HepG2 (cell line): ENCODE measurements at regions not wholly inside any gene's neighbourhood (a gene's known extent, or its start where the extent isn't known, plus 50 kb on each side); places are given as distances from the start of the nearest gene placed in this dataset.

Source experiments
- EP300 ChIP-seq, 3 experiments: sonication (generic) in 1 of 3; formaldehyde crosslinking in 1 of 3; IDR thresholded peaks; 2 replicates each; pipeline versions ENCODE4 v1.5.1 to v1.6.1; 2011 to 2020; ENCODE audit warnings: low read depth in 2 of 3, low read length in 2 of 3, borderline replicate concordance in 1 of 3, improper control_type of control experiment in 1 of 3, mild to moderate bottlenecking in 1 of 3, missing genetic modification reagents in 1 of 3, moderate library complexity in 1 of 3
- FOXK2 ChIP-seq: fragments of 450-650 bp; IDR thresholded peaks from 2 replicates; pipeline ENCODE4 v1.6.1; 2016
- NFE2L1 ChIP-seq: sonication (generic); formaldehyde crosslinking; IDR thresholded peaks from 2 replicates; pipeline ENCODE4 v1.4.0; 2020; ENCODE audit warnings: missing genetic modification reagents, mild to moderate bottlenecking, borderline replicate concordance
- POLR2A ChIP-seq, 2 experiments: IDR thresholded peaks; 2 replicates each; pipeline ENCODE4 v1.6.1; 2011; ENCODE audit warnings: low read depth in 2 of 2, low read length in 2 of 2, mild to moderate bottlenecking in 1 of 2, moderate library complexity in 1 of 2; ENCODE audit not compliant: insufficient read depth in 1 of 2
- ZBTB21 ChIP-seq: sonication (generic); formaldehyde crosslinking; IDR thresholded peaks from 2 replicates; pipeline ENCODE4 v1.4.0; 2020; ENCODE audit warnings: missing genetic modification reagents
- ZBTB38 ChIP-seq: sonication (generic); formaldehyde crosslinking; IDR thresholded peaks from 2 replicates; pipeline ENCODE4 v1.5.1; 2020; ENCODE audit warnings: mild to moderate bottlenecking, missing genetic modification reagents
- ZNF207 ChIP-seq: fragments of 450-650 bp; IDR thresholded peaks from 2 replicates; pipeline ENCODE4 v1.6.1; 2016; ENCODE audit warnings: antibody characterized with exemption, borderline replicate concordance
- ZSCAN12 ChIP-seq: sonication (generic); formaldehyde crosslinking; IDR thresholded peaks from 2 replicates; pipeline ENCODE4 v1.9.0; 2021; ENCODE audit warnings: mild to moderate bottlenecking, missing genetic modification reagents
- TF ChIP-seq, protein P1 (sequence below): sonication (generic); formaldehyde crosslinking; IDR thresholded peaks from 2 replicates; pipeline ENCODE4 v1.4.0; 2020; ENCODE audit warnings: mild to moderate bottlenecking, missing genetic modification reagents, borderline replicate concordance
- TF ChIP-seq, protein P2 (sequence below): sonication (generic); formaldehyde crosslinking; IDR thresholded peaks from 2 replicates; pipeline ENCODE4 v1.5.0; 2020; ENCODE audit warnings: mild to moderate bottlenecking, missing genetic modification reagents, moderate library complexity
- TF ChIP-seq, protein P3 (sequence below): sonication (generic); formaldehyde crosslinking; IDR thresholded peaks from 2 replicates; pipeline ENCODE4 v1.4.0; 2020; ENCODE audit warnings: missing genetic modification reagents
- TF ChIP-seq, protein P4 (sequence below): sonication (generic); formaldehyde crosslinking; IDR thresholded peaks from 2 replicates; pipeline ENCODE4 v1.5.0; 2020; ENCODE audit warnings: mild to moderate bottlenecking, missing genetic modification reagents, borderline replicate concordance
- TF ChIP-seq, protein P5 (sequence below): sonication (generic); formaldehyde crosslinking; IDR thresholded peaks from 2 replicates; pipeline ENCODE4 v1.4.0; 2020; ENCODE audit warnings: missing genetic modification reagents, borderline replicate concordance
- TF ChIP-seq, protein P6 (sequence below): sonication (generic); formaldehyde crosslinking; IDR thresholded peaks from 2 replicates; pipeline ENCODE4 v1.5.0; 2020; ENCODE audit warnings: missing genetic modification reagents

DNA sequence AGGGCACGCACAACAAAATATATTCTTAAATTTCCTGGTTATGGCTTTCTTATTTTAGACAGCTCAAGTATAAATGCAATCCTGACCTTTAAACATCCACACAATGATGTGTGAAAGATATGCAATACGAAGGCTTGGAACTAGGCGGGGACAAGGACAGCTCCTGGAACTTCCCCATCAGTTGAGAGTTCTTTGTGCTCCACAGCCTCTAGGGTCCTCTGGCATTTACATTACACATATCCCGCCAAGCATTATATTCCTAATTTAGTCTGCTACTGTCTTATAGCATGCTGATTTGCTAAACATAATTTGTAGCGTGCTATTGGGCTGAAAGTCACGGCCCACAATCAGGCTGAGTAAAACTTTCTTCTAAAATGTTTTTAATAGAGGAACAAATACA, 74.4 kb downstream of the FTHL17 start:
- TF ChIP-seq POLR2A (IDR thresholded peaks at IDR 0.05; ENCODE audit: insufficient read depth in 1 of 2, low read depth in 2 of 2, low read length in 2 of 2) (no peak), NFE2L1 (CRISPR knock-in tag) (no peak), ZBTB21 (CRISPR knock-in tag) (no peak), EP300 (IDR thresholded peaks at IDR 0.05; ENCODE audit: low read depth in 2 of 2, low read length in 2 of 2) (no peak), EP300 (CRISPR knock-in tag; IDR thresholded peaks at IDR 0.05; ENCODE audit: borderline replicate concordance) (no peak), ZNF207 (no peak), ZBTB38 (CRISPR knock-in tag) (no peak), FOXK2 (no peak), ZSCAN12 (CRISPR knock-in tag) (no peak)
- TF ChIP-seq, protein P1, sequence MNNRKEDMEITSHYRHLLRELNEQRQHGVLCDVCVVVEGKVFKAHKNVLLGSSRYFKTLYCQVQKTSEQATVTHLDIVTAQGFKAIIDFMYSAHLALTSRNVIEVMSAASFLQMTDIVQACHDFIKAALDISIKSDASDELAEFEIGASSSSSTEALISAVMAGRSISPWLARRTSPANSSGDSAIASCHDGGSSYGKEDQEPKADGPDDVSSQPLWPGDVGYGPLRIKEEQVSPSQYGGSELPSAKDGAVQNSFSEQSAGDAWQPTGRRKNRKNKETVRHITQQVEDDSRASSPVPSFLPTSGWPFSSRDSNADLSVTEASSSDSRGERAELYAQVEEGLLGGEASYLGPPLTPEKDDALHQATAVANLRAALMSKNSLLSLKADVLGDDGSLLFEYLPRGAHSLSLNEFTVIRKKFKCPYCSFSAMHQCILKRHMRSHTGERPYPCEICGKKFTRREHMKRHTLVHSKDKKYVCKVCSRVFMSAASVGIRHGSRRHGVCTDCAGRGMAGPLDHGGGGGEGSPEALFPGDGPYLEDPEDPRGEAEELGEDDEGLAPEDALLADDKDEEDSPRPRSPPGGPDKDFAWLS (CRISPR knock-in tag) = no peak
- TF ChIP-seq, protein P2, sequence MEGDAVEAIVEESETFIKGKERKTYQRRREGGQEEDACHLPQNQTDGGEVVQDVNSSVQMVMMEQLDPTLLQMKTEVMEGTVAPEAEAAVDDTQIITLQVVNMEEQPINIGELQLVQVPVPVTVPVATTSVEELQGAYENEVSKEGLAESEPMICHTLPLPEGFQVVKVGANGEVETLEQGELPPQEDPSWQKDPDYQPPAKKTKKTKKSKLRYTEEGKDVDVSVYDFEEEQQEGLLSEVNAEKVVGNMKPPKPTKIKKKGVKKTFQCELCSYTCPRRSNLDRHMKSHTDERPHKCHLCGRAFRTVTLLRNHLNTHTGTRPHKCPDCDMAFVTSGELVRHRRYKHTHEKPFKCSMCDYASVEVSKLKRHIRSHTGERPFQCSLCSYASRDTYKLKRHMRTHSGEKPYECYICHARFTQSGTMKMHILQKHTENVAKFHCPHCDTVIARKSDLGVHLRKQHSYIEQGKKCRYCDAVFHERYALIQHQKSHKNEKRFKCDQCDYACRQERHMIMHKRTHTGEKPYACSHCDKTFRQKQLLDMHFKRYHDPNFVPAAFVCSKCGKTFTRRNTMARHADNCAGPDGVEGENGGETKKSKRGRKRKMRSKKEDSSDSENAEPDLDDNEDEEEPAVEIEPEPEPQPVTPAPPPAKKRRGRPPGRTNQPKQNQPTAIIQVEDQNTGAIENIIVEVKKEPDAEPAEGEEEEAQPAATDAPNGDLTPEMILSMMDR (CRISPR knock-in tag) = no peak
- TF ChIP-seq, protein P3, sequence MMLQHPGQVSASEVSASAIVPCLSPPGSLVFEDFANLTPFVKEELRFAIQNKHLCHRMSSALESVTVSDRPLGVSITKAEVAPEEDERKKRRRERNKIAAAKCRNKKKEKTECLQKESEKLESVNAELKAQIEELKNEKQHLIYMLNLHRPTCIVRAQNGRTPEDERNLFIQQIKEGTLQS = no peak
- TF ChIP-seq, protein P4, sequence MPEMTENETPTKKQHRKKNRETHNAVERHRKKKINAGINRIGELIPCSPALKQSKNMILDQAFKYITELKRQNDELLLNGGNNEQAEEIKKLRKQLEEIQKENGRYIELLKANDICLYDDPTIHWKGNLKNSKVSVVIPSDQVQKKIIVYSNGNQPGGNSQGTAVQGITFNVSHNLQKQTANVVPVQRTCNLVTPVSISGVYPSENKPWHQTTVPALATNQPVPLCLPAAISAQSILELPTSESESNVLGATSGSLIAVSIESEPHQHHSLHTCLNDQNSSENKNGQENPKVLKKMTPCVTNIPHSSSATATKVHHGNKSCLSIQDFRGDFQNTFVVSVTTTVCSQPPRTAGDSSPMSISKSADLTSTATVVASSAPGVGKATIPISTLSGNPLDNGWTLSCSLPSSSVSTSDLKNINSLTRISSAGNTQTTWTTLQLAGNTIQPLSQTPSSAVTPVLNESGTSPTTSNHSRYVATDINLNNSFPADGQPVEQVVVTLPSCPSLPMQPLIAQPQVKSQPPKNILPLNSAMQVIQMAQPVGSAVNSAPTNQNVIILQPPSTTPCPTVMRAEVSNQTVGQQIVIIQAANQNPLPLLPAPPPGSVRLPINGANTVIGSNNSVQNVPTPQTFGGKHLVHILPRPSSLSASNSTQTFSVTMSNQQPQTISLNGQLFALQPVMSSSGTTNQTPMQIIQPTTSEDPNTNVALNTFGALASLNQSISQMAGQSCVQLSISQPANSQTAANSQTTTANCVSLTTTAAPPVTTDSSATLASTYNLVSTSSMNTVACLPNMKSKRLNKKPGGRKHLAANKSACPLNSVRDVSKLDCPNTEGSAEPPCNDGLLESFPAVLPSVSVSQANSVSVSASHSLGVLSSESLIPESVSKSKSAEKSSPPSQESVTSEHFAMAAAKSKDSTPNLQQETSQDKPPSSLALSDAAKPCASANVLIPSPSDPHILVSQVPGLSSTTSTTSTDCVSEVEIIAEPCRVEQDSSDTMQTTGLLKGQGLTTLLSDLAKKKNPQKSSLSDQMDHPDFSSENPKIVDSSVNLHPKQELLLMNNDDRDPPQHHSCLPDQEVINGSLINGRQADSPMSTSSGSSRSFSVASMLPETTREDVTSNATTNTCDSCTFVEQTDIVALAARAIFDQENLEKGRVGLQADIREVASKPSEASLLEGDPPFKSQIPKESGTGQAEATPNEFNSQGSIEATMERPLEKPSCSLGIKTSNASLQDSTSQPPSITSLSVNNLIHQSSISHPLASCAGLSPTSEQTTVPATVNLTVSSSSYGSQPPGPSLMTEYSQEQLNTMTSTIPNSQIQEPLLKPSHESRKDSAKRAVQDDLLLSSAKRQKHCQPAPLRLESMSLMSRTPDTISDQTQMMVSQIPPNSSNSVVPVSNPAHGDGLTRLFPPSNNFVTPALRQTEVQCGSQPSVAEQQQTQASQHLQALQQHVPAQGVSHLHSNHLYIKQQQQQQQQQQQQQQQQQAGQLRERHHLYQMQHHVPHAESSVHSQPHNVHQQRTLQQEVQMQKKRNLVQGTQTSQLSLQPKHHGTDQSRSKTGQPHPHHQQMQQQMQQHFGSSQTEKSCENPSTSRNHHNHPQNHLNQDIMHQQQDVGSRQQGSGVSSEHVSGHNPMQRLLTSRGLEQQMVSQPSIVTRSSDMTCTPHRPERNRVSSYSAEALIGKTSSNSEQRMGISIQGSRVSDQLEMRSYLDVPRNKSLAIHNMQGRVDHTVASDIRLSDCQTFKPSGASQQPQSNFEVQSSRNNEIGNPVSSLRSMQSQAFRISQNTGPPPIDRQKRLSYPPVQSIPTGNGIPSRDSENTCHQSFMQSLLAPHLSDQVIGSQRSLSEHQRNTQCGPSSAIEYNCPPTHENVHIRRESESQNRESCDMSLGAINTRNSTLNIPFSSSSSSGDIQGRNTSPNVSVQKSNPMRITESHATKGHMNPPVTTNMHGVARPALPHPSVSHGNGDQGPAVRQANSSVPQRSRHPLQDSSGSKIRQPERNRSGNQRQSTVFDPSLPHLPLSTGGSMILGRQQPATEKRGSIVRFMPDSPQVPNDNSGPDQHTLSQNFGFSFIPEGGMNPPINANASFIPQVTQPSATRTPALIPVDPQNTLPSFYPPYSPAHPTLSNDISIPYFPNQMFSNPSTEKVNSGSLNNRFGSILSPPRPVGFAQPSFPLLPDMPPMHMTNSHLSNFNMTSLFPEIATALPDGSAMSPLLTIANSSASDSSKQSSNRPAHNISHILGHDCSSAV (CRISPR knock-in tag) = no peak
- TF ChIP-seq, protein P5, sequence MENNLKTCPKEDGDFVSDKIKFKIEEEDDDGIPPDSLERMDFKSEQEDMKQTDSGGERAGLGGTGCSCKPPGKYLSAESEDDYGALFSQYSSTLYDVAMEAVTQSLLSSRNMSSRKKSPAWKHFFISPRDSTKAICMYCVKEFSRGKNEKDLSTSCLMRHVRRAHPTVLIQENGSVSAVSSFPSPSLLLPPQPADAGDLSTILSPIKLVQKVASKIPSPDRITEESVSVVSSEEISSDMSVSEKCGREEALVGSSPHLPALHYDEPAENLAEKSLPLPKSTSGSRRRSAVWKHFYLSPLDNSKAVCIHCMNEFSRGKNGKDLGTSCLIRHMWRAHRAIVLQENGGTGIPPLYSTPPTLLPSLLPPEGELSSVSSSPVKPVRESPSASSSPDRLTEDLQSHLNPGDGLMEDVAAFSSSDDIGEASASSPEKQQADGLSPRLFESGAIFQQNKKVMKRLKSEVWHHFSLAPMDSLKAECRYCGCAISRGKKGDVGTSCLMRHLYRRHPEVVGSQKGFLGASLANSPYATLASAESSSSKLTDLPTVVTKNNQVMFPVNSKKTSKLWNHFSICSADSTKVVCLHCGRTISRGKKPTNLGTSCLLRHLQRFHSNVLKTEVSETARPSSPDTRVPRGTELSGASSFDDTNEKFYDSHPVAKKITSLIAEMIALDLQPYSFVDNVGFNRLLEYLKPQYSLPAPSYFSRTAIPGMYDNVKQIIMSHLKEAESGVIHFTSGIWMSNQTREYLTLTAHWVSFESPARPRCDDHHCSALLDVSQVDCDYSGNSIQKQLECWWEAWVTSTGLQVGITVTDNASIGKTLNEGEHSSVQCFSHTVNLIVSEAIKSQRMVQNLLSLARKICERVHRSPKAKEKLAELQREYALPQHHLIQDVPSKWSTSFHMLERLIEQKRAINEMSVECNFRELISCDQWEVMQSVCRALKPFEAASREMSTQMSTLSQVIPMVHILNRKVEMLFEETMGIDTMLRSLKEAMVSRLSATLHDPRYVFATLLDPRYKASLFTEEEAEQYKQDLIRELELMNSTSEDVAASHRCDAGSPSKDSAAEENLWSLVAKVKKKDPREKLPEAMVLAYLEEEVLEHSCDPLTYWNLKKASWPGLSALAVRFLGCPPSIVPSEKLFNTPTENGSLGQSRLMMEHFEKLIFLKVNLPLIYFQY (CRISPR knock-in tag) = no peak
- TF ChIP-seq, protein P6, sequence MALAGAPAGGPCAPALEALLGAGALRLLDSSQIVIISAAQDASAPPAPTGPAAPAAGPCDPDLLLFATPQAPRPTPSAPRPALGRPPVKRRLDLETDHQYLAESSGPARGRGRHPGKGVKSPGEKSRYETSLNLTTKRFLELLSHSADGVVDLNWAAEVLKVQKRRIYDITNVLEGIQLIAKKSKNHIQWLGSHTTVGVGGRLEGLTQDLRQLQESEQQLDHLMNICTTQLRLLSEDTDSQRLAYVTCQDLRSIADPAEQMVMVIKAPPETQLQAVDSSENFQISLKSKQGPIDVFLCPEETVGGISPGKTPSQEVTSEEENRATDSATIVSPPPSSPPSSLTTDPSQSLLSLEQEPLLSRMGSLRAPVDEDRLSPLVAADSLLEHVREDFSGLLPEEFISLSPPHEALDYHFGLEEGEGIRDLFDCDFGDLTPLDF (CRISPR knock-in tag) = no peak
